Smooth muscle cell (in vitro differentiated cells): ENCODE measurements at regions not wholly inside any gene's neighbourhood (a gene's known extent, or its start where the extent isn't known, plus 50 kb on each side); places are given as distances from the start of the nearest gene placed in this dataset.
"Not testable (repeated sequence)": the region's sequence is repeated elsewhere in the genome, so short reads cannot be mapped to it uniquely, and the experiment has no call there.

Experiments
- DNase-seq: peaks from one replicate; lab custom pipeline; 2025; ENCODE audit not compliant: unreplicated experiment; lab: John Stamatoyannopoulos, UW
- H2AFZ ChIP-seq: fragments of 200-600 bp; sonication (generic); 2 replicates; pipeline ENCODE4 v1.6.0; 2016; ENCODE audit warnings: antibody characterized with exemption, low read depth, mild to moderate bottlenecking
- H3F3A ChIP-seq: fragments of 200-600 bp; sonication (generic); 2 replicates; pipeline ENCODE4 v1.6.0; 2017; ENCODE audit warnings: antibody characterized with exemption, low read depth
- H3K27ac ChIP-seq: fragments of 200-600 bp; sonication (generic); 2 replicates; pipeline ENCODE4 v1.5.1; 2016; ENCODE audit warnings: low read depth, mild to moderate bottlenecking
- H3K27me3 ChIP-seq: fragments of 200-600 bp; sonication (generic); 2 replicates; pipeline ENCODE4 v1.6.1; 2016; ENCODE audit warnings: low read depth, mild to moderate bottlenecking
- H3K36me3 ChIP-seq: fragments of 200-600 bp; sonication (generic); 2 replicates; pipeline ENCODE4 v1.5.1; 2016; ENCODE audit warnings: low read depth
- H3K4me1 ChIP-seq: fragments of 200-600 bp; sonication (generic); 2 replicates; pipeline ENCODE4 v1.5.1; 2016; ENCODE audit warnings: low read depth
- H3K4me2 ChIP-seq: fragments of 200-600 bp; sonication (generic); 2 replicates; pipeline ENCODE4 v1.6.0; 2016; ENCODE audit warnings: mild to moderate bottlenecking
- H3K4me3 ChIP-seq: fragments of 200-600 bp; sonication (generic); 2 replicates; pipeline ENCODE4 v1.5.1; 2016; ENCODE audit warnings: mild to moderate bottlenecking
- H3K79me2 ChIP-seq: fragments of 200-600 bp; sonication (generic); 2 replicates; pipeline ENCODE4 v1.6.0; 2016; ENCODE audit warnings: low read depth, mild to moderate bottlenecking
- H3K9ac ChIP-seq: fragments of 200-600 bp; sonication (generic); 2 replicates; pipeline ENCODE4 v1.6.0; 2016; ENCODE audit warnings: low read depth
- H3K9me3 ChIP-seq: fragments of 200-600 bp; sonication (generic); replicated peaks from 2 replicates; pipeline ENCODE4 v1.5.1; 2016; ENCODE audit warnings: low read depth
- H4K20me1 ChIP-seq: fragments of 200-600 bp; sonication (generic); 2 replicates; pipeline ENCODE4 v1.6.0; 2016; ENCODE audit warnings: low read depth
- WGBS: methylation state at CpG from one replicate; pipeline ENCODE4 v1.1.7; 2016; ENCODE audit warnings: low lambda C conversion rate; 5-methylcytosine and 5-hydroxymethylcytosine counted together
- TF ChIP-seq, protein P1 (sequence below): fragments of 200-600 bp; sonication (generic); IDR thresholded peaks from 2 replicates; pipeline ENCODE4 v1.5.1; 2017; ENCODE audit warnings: borderline replicate concordance, mild to moderate bottlenecking, antibody characterized with exemption; ENCODE audit not compliant: insufficient read depth, poor library complexity, severe bottlenecking

DNA sequence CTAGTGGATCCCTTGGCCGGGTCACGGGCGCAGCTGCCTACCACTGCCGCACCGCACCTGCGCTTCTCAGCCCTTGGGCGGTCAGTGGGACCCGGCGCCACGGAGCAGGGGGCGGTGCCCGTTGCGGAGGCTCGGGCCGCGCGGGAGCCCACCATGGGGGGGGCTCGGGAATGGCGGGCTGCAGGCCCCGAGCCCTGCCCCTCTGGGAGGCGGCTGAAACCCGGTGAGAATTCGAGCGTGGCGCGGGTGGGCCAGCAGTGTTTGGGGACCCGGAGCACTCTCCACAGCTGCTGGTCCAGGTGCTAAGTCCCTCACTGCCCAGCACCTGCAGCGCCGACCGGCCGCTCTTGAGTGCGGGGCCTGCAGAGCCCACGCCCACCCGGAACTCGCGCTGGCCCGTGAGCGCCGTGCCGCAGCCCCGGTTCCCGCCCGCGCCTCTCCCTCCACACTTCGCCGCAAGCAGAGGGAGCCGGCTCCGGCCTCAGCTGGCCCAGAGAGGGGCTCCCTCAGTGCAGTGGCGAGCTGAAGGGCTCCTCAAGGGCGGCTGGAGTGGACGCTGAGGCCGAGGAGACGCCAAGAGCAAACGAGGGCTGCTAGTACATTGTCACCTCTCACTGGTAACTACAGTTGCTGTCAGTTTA, 120.5 kb upstream of the TMEM170B start:
- DNase-seq: no peak
- H3K9ac ChIP-seq: no peak overlapping the region
- H3K4me2 ChIP-seq: no peak overlapping the region
- H4K20me1 ChIP-seq: no peaks in the 10 kb centered on the region
- H3K36me3 ChIP-seq: no peaks in the 10 kb centered on the region
- TF ChIP-seq, protein P1, sequence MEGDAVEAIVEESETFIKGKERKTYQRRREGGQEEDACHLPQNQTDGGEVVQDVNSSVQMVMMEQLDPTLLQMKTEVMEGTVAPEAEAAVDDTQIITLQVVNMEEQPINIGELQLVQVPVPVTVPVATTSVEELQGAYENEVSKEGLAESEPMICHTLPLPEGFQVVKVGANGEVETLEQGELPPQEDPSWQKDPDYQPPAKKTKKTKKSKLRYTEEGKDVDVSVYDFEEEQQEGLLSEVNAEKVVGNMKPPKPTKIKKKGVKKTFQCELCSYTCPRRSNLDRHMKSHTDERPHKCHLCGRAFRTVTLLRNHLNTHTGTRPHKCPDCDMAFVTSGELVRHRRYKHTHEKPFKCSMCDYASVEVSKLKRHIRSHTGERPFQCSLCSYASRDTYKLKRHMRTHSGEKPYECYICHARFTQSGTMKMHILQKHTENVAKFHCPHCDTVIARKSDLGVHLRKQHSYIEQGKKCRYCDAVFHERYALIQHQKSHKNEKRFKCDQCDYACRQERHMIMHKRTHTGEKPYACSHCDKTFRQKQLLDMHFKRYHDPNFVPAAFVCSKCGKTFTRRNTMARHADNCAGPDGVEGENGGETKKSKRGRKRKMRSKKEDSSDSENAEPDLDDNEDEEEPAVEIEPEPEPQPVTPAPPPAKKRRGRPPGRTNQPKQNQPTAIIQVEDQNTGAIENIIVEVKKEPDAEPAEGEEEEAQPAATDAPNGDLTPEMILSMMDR: no peak
- H3K27me3 ChIP-seq: no peaks in the 10 kb centered on the region
- peaks cover 11% of the 10 kb centered on the region for H3K4me1 ChIP-seq
- no peaks in the 10 kb centered on the region for H3K79me2 ChIP-seq
- H3K27ac ChIP-seq: no peak overlapping the region
- H3K9me3 ChIP-seq: no peaks in the 10 kb centered on the region
- H3K4me3 ChIP-seq: no peak overlapping the region
- no peaks in the 10 kb centered on the region for H3F3A ChIP-seq
- WGBS: 98% methylated on average over 54 of the region's 54 CpGs
- no peak overlapping the region for H2AFZ ChIP-seq

DNA sequence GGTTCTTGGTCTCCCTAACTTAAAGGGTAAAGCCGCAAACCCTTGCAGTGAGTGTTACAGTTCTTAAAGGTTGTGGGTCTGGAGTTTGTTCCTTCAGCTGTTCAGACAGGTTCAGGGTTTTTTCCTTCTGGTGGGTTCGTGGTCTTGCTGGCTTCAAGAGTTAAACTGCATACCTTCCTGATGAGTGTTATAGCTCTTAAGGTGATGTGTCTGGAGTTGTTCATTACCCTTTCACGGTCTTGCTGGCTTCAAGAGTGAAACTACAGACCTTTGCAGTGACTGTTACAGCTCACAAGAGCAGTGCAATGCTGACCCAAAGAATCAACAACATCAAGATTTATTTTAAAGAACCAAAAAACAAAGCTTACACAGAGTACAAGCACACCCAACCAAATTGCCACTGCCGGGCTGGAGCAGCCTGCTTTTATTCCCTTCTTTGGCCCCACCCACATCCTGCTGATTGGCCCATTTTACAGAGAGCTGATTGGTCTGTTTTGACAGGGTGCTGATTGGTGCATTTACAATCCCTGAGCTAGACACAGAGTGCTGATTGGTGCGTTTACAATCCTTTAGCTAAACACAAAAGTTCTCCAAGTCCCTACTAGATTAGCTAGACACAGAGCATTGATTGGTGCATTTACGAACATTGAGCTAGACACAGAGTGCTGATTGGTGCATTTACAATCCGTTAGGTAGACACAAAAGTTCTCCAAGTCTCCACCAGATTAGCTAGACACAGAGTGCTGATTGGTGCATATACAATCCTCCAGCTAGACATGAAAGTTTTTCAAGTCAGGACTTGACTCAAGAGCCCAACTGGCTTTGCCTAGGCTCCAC, 121.2 kb upstream of the TMEM170B start:
- H3K27me3 ChIP-seq: not testable (repeated sequence)
- peak overlapping the region; percentile 90 for H3K27ac ChIP-seq

DNA sequence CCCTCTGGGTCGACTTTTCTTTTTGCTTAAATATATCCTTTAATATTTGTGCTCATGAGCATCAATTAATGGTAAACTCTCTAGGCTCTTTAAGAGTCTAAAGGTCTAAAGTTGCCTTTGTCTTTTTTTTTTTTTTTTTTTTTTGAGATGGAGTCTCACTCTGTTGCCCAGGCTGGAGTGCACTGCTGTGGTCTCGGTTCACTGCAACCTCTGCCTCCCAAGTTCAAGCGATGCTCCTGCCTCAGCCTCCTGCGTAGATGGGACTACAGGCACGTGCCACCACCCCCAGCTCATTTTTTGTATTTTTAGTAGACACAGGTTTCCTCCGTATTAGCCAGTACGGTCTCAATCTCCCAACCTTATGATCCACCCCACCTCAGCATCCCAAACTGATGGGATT, 122.0 kb upstream of the TMEM170B start:
- WGBS: 96% methylated on average over 7 of the region's 7 CpGs
- no peaks in the 10 kb centered on the region for H3F3A ChIP-seq
- no peak for DNase-seq
- H3K4me2 ChIP-seq: no peak overlapping the region
- H3K36me3 ChIP-seq: no peaks in the 10 kb centered on the region
- H3K4me1 ChIP-seq: peaks cover 17% of the 10 kb centered on the region
- H3K9ac ChIP-seq: no peak overlapping the region
- H3K4me3 ChIP-seq: no peak overlapping the region
- H3K9me3 ChIP-seq: no peaks in the 10 kb centered on the region
- TF ChIP-seq, protein P1: no peak
- H3K27me3 ChIP-seq: no peaks in the 10 kb centered on the region
- peak overlapping the region; percentile 90 for H3K27ac ChIP-seq
- H2AFZ ChIP-seq: no peak overlapping the region
- no peaks in the 10 kb centered on the region for H3K79me2 ChIP-seq
- H4K20me1 ChIP-seq: no peaks in the 10 kb centered on the region

More for the DNA sequence above, 121.2 kb upstream of the TMEM170B start:
- not testable (repeated sequence) for H3K9me3 ChIP-seq, H3K9ac ChIP-seq, DNase-seq, H3K4me2 ChIP-seq, H3K79me2 ChIP-seq, H3K4me3 ChIP-seq, H4K20me1 ChIP-seq, H3F3A ChIP-seq, H3K36me3 ChIP-seq
- 53% methylated on average over 7 of the region's 7 CpGs for WGBS
- Histone ChIP-seq H3K4me1 (peaks cover 17% of the 10 kb centered on the region), H2AFZ (peak overlapping the region; percentile 5)

DNA sequence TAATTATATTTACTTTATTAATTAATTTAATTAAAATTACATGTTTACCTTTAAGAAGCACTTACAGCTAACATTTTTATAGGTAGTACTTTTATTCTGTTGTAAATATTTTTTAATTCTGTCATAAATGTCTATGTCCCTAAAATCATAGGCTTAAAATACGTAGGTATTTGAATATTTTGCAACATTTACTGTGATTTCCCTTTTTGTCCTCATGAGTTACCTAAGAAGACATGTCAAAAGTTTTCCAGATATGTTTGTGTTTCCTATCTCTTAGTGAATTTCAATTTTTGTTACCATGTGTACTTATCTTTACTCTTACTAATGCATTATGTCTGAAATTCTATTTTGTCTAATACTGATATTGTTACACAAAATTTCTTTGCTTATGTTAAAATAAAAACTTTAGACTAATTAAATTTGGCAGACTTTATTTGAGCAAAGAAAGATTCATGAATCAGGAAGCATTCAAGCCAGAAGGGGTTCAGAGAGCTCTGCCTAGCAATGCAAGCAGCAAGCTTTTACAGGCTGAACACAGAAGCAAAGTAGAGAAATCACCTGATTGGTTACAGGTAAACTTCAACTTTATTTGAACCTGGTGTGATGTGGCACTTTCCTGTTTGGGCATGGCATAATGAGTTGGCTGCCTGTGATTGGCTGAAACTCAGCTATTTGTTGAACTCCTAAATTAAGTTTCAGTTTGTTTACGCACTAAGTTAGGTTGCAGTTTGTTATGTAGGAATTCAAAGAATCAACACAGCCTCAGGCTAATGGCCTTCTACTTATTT, 123.2 kb upstream of the TMEM170B start:
- 89% methylated on average over 2 of the region's 2 CpGs for WGBS
- Histone ChIP-seq H3K4me3 (no peak overlapping the region), H4K20me1 (no peaks in the 10 kb centered on the region), H3F3A (no peaks in the 10 kb centered on the region), H3K4me2 (peak overlapping the region; percentile 39), H2AFZ (peak overlapping the region; percentile 44), H3K4me1 (peaks cover 17% of the 10 kb centered on the region), H3K27me3 (no peaks in the 10 kb centered on the region), H3K9me3 (no peaks in the 10 kb centered on the region), H3K27ac (peak overlapping the region; percentile 90), H3K79me2 (no peaks in the 10 kb centered on the region), H3K36me3 (no peaks in the 10 kb centered on the region), H3K9ac (peak overlapping the region; percentile 56)
- TF ChIP-seq, protein P1: no peak
- no peak for DNase-seq
